IMR-90 (cell line): ENCODE measurements at regions not wholly inside any gene's neighbourhood (a gene's known extent, or its start where the extent isn't known, plus 50 kb on each side); places are given as distances from the start of the nearest gene placed in this dataset.

ENCODE experiments used
- BHLHE40 ChIP-seq: fragments of 150-350 bp; IDR thresholded peaks from 2 replicates; pipeline ENCODE4 v1.6.1; 2016; ENCODE audit warnings: mild to moderate bottlenecking, low read depth, low read length
- CEBPB ChIP-seq: IDR thresholded peaks from 2 replicates; pipeline ENCODE4 v1.6.1; 2012; ENCODE audit warnings: low read depth, low read length, improper control_type of control experiment
- FOS ChIP-seq: fragments of 150-350 bp; IDR thresholded peaks from 2 replicates; pipeline ENCODE4 v1.6.1; 2016; ENCODE audit warnings: low read depth, low read length
- MAFK ChIP-seq: IDR thresholded peaks from 2 replicates; pipeline ENCODE4 v1.6.1; 2012; ENCODE audit warnings: low read depth, low read length, improper control_type of control experiment
- MAZ ChIP-seq: IDR thresholded peaks from 2 replicates; pipeline ENCODE4 v1.6.1; 2012; ENCODE audit warnings: low read depth, mild to moderate bottlenecking, low read length, improper control_type of control experiment, moderate library complexity, borderline replicate concordance
- POLR2A ChIP-seq: IDR thresholded peaks from 2 replicates; pipeline ENCODE4 v1.6.1; 2012; ENCODE audit warnings: mild to moderate bottlenecking, low read depth, low read length
- RAD21 ChIP-seq: IDR thresholded peaks from 2 replicates; pipeline ENCODE4 v1.6.1; 2012; ENCODE audit warnings: low read length, improper control_type of control experiment
- RFX5 ChIP-seq: IDR thresholded peaks from 2 replicates; pipeline ENCODE4 v1.8.0; 2012; ENCODE audit warnings: low read depth, mild to moderate bottlenecking, low read length, moderate library complexity
- TF ChIP-seq, protein P1 (sequence below): conservative IDR thresholded peaks from 2 replicates; pipeline ENCODE4 v1.5.1; 2012; ENCODE audit warnings: mild to moderate bottlenecking, low read depth, low read length, improper control_type of control experiment
- TF ChIP-seq, protein P2 (sequence below): fragments of 150-350 bp; IDR thresholded peaks from 2 replicates; pipeline ENCODE4 v1.6.1; 2017; ENCODE audit warnings: mild to moderate bottlenecking, antibody characterized with exemption, low read length, low read depth
- TF ChIP-seq, protein P3 (sequence below): fragments of 150-350 bp; IDR thresholded peaks from 2 replicates; pipeline ENCODE4 v1.6.1; 2016; ENCODE audit warnings: low read depth, mild to moderate bottlenecking, low read length, moderate library complexity, borderline replicate concordance

DNA sequence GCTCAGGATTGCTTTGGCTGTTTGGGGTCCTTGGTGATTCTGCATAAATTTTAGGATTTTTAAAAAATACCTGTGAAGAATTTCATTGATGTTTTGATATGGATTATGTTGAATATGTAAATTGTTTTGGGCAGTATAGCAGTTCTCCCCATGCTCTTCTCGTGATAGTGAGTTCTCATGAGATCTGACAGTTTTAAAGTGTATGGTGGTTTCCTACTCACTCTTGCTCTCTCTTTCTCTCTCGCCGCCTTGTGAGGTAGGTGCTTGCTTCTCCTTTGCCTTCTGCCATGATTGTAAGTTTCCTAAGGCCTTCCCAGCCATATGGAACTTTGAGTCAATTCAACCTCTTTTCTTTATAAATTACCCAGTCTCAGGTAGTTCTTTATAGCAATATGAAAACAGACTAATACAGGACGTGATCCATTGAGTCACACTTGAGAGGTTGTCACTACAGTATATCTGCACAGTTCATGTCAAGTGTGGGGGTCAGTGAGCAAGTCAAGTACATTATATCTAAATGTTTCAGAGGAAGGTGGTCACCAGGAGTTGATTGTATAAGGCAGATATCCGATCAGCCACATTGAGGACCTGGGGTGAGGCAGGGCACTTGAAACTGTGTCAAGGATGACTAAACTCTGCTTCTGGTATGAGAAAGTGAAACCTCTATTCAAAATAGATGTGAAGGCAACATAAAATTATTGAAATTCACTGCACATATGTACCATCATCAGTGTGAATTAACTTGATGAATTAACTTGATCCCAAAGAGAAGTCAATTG is 70.7 kb upstream of the CCDC179 start:
- TF ChIP-seq BHLHE40, result no peak
- TF ChIP-seq, protein P1, sequence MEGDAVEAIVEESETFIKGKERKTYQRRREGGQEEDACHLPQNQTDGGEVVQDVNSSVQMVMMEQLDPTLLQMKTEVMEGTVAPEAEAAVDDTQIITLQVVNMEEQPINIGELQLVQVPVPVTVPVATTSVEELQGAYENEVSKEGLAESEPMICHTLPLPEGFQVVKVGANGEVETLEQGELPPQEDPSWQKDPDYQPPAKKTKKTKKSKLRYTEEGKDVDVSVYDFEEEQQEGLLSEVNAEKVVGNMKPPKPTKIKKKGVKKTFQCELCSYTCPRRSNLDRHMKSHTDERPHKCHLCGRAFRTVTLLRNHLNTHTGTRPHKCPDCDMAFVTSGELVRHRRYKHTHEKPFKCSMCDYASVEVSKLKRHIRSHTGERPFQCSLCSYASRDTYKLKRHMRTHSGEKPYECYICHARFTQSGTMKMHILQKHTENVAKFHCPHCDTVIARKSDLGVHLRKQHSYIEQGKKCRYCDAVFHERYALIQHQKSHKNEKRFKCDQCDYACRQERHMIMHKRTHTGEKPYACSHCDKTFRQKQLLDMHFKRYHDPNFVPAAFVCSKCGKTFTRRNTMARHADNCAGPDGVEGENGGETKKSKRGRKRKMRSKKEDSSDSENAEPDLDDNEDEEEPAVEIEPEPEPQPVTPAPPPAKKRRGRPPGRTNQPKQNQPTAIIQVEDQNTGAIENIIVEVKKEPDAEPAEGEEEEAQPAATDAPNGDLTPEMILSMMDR, result no peak
- TF ChIP-seq RAD21, result no peak
- no peak for TF ChIP-seq POLR2A
- no peak for TF ChIP-seq FOS
- no peak for TF ChIP-seq CEBPB
- no peak for TF ChIP-seq RFX5
- TF ChIP-seq, protein P2, sequence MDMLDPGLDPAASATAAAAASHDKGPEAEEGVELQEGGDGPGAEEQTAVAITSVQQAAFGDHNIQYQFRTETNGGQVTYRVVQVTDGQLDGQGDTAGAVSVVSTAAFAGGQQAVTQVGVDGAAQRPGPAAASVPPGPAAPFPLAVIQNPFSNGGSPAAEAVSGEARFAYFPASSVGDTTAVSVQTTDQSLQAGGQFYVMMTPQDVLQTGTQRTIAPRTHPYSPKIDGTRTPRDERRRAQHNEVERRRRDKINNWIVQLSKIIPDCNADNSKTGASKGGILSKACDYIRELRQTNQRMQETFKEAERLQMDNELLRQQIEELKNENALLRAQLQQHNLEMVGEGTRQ, result no peak
- TF ChIP-seq MAZ, result no peak
- TF ChIP-seq, protein P3, sequence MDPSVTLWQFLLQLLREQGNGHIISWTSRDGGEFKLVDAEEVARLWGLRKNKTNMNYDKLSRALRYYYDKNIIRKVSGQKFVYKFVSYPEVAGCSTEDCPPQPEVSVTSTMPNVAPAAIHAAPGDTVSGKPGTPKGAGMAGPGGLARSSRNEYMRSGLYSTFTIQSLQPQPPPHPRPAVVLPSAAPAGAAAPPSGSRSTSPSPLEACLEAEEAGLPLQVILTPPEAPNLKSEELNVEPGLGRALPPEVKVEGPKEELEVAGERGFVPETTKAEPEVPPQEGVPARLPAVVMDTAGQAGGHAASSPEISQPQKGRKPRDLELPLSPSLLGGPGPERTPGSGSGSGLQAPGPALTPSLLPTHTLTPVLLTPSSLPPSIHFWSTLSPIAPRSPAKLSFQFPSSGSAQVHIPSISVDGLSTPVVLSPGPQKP, result no peak
- TF ChIP-seq MAFK, result no peak
